ENCODE measurements at regions not wholly inside any gene's neighbourhood (a gene's known extent, or its start where the extent isn't known, plus 50 kb on each side); places are given as distances from the start of the nearest gene placed in this dataset.

DNA sequence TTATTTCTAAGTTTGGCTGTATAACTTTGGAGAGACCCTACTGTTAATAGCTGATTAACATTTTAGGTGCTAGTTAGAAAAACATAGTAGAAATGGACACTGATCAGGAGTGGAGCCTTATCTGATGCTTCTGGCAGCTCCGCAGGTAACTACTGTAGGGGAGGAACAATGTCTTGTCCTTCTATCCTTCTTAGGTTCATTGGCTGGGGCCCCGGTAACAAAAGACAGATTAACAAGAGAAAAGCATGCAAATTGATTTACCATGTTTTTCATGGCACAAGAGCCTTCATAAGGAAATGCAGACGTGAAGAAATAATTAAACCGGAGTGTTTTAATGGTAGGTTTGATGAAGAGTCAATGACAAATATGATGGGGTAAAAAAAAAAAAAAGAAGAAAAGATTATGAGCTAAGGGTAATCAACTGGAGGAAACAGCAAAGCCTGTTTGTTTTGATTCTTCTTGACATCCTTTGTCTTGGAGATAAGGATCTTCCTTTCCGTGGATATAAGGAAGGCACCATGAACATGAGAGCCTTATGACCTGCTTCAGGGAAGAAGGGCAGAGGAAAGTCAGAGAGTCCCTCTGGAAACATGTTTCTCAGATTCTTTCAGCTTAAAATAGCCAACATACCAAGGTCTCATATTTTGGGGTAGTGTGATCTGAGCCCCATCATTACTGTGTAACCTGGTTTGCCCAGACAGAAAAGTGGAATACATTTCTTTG, 62.4 kb upstream of the GCFC2 start:
- no peak for DNase-seq (ENCODE audit: low read depth in 3 of 3, low spot score in 1 of 3)

DNA sequence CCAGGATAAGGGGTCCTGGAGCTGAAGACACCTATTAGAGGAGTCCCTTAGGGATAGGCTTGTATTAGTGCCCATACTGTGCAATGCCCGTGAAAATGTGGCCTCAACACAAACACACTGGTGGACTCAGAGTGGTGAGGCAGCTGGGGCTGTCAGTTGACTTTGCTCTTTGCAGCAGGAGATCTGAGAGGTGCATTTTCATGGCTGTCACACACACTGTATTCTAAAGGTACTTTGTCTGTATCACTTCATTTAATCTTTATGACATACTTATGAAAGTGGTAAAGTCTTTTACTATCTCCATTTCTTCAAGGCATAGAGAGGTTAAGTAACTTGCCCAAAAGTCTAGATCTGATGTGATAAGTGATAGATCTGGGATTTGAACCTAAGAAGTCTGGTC, 55.1 kb upstream of the GCFC2 start:
- no peak for DNase-seq (ENCODE audit: low read depth in 3 of 3, low spot score in 1 of 3)

DNA sequence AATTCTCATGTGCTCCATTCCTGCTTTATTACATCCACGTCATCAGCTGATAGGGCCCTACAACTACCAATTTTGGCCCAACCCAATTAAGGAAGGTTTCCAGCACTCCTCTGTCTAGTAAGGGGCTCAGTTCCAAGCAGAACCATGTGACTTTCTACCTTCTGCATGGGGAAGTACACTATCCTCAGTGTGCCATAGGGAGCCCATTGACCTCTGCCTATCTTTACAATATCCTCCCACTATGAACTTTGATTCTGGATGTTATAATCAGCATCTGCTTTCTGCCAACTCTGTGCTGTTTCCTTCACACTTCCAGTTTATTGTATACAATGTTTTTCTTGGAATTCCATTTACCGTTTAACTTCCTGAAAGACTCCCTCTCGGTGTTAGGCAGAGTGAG, 53.9 kb upstream of the GCFC2 start:
- no peak for DNase-seq (ENCODE audit: low read depth in 3 of 3, low spot score in 1 of 3)
